ENCODE measurements at regions not wholly inside any gene's neighbourhood (a gene's known extent, or its start where the extent isn't known, plus 50 kb on each side); places are given as distances from the start of the nearest gene placed in this dataset.

DNA sequence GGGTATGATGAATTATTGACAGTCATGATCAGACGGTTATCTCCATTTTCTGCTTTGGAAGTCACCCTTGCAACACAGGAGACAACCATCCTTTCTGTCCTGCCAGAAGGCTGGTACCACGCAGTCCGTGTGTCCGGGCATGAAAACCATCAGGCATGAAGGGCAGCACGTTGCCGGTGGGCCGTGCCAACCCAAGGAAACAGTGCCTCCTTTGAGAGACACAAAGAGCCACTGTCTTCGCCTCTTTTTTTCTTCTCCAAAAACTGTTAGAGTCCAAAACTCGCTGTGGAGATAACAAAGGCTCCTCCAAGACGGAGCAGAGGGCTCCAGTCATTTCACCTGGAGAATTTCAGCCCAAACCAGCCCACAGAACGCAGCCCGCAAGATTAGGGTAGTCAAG, 60.4 kb upstream of the ARHGAP21 start:
- TF ChIP-seq FOXA1 (IDR thresholded peaks at IDR 0.05) = no peak
- TF ChIP-seq LEF1 (IDR thresholded peaks at IDR 0.05; ENCODE audit: borderline replicate concordance) = no peak
- no peak for TF ChIP-seq ARNT (IDR thresholded peaks at IDR 0.05)
- no peak for TF ChIP-seq FOXK2 (IDR thresholded peaks at IDR 0.05)
- no peak for TF ChIP-seq SP1 (IDR thresholded peaks at IDR 0.05)
- TF ChIP-seq CTBP1 (IDR thresholded peaks at IDR 0.05; ENCODE audit: borderline replicate concordance) = no peak
- TF ChIP-seq ELF4 (IDR thresholded peaks at IDR 0.05) = no peak
- TF ChIP-seq SUZ12 (IDR thresholded peaks at IDR 0.05) = no peak
- TF ChIP-seq HDGF (IDR thresholded peaks at IDR 0.05; ENCODE audit: borderline replicate concordance) = no peak
- TF ChIP-seq FOXM1 (IDR thresholded peaks at IDR 0.05; ENCODE audit: borderline replicate concordance) = no peak
- no peak for TF ChIP-seq NFRKB (IDR thresholded peaks at IDR 0.05)
- no peak for TF ChIP-seq BHLHE40 (IDR thresholded peaks at IDR 0.05; ENCODE audit: borderline replicate concordance)
- TF ChIP-seq ZNF384 (IDR thresholded peaks at IDR 0.05) = no peak
